WERI-Rb-1 (cell line): ENCODE measurements at regions not wholly inside any gene's neighbourhood (a gene's known extent, or its start where the extent isn't known, plus 50 kb on each side); places are given as distances from the start of the nearest gene placed in this dataset.

ENCODE experiments used
- DNase-seq: peaks from one replicate; pipeline ENCODE4 v3.0.0-alpha.2; 2020
- H3K27ac ChIP-seq: fragments of 250-450 bp; sonication (Bioruptor Pico); 2 replicates; pipeline ENCODE4 v1.5.1; 2020; ENCODE audit warnings: mild to moderate bottlenecking, moderate library complexity
- H3K27me3 ChIP-seq: fragments of 250-450 bp; sonication (Bioruptor Pico); 2 replicates; pipeline ENCODE4 v1.5.1; 2021; ENCODE audit warnings: mild to moderate bottlenecking, low read depth, moderate library complexity; ENCODE audit not compliant: insufficient read depth, severe bottlenecking
- H3K36me3 ChIP-seq: fragments of 250-450 bp; sonication (Bioruptor Pico); 2 replicates; pipeline ENCODE4 v1.5.1; 2020; ENCODE audit warnings: mild to moderate bottlenecking, moderate library complexity
- H3K4me3 ChIP-seq: 2 replicates; pipeline ENCODE4 v1.5.1; 2011; ENCODE audit warnings: low read depth, mild to moderate bottlenecking, control low read depth, low read length
- H3K9me3 ChIP-seq: fragments of 250-450 bp; sonication (Bioruptor Pico); 2 replicates; pipeline ENCODE4 v1.5.1; 2021; ENCODE audit warnings: mild to moderate bottlenecking, moderate library complexity; ENCODE audit not compliant: severe bottlenecking
- CTCF ChIP-seq: IDR thresholded peaks from 2 replicates; pipeline ENCODE4 v1.5.1; 2011; ENCODE audit warnings: low read depth, mild to moderate bottlenecking, control low read depth, inconsistent platforms, low read length

- H3K4me3 ChIP-seq = no peak overlapping the region
- H3K27ac ChIP-seq = no peak overlapping the region
- H3K36me3 ChIP-seq = no peaks in the 10 kb centered on the region
- H3K27me3 ChIP-seq = no peaks in the 10 kb centered on the region
- no peaks in the 10 kb centered on the region for H3K9me3 ChIP-seq
- DNase-seq = no peak
- no peak for TF ChIP-seq CTCF
These were observed 112.2 kb downstream of the DYRK2 start for GRCh38 chr12:67760586-67761275.

GRCh38 chr12:67761566-67761965 lies 113.0 kb downstream of the DYRK2 start:
- TF ChIP-seq CTCF = no peak
- Histone ChIP-seq H3K27me3 (no peaks in the 10 kb centered on the region), H3K36me3 (no peaks in the 10 kb centered on the region), H3K27ac (no peak overlapping the region), H3K4me3 (no peak overlapping the region), H3K9me3 (no peaks in the 10 kb centered on the region)
- no peak for DNase-seq

DNA sequence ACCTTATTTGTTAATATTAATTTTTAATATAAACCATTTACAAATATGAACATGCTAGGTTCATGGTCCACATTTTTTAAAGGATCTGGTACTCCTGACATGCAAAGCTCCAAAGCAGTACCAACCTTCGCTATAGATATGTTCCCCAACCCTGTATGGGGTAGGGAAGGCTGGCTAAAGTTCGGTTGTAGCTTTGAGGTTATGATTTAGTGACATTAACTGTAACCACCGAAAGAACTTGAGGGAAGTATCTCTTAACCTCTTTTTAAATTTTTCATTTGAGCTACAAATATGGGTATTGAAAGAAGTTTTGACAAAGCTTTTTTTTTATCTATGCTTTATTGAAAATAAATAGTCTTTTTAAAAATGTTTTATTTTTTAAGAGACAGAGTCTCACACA lies 115.5 kb downstream of the DYRK2 start:
- no peak for TF ChIP-seq CTCF
- Histone ChIP-seq H3K4me3 (no peak overlapping the region), H3K9me3 (no peaks in the 10 kb centered on the region)

DNA sequence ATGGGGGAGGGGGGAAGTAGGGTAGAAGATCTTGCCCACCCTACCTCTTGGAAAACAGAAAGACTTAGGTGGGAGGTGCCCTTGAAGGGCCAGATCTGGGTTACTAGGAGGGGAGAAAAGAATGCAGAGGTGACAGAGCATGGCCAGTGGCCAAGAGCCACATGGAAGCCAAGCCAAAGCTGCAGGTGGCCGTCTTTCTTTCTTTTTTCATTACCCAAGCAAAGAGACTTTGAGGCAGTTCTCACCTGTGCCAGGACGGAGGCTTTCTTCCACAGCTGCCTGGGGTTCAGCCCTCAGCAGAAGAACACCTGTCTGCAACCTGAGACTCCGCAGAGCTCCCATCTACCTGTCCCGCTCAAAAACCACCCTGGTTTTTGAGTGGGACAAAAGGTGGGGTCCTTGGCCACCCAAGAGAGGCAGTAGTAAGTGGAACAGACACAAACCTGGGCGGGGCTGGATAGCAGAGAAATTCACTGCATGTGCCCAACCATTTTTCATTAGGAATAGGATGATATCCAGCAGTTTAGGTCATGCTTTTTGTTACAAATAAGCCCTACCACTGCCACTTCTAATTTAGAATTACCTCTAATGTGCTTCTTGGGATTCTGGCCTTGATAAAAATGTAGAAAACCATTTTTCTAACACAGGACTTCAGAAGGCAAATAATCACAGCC lies 116.5 kb downstream of the DYRK2 start:
- Histone ChIP-seq H3K4me3 (no peak overlapping the region), H3K36me3 (no peaks in the 10 kb centered on the region), H3K9me3 (no peaks in the 10 kb centered on the region), H3K27ac (no peak overlapping the region), H3K27me3 (no peaks in the 10 kb centered on the region)
- TF ChIP-seq CTCF = no peak
- no peak for DNase-seq

More for the DNA sequence above, 115.5 kb downstream of the DYRK2 start:
- H3K36me3 ChIP-seq = no peaks in the 10 kb centered on the region
- no peaks in the 10 kb centered on the region for H3K27me3 ChIP-seq
- no peak for DNase-seq
- H3K27ac ChIP-seq = no peak overlapping the region

DNA sequence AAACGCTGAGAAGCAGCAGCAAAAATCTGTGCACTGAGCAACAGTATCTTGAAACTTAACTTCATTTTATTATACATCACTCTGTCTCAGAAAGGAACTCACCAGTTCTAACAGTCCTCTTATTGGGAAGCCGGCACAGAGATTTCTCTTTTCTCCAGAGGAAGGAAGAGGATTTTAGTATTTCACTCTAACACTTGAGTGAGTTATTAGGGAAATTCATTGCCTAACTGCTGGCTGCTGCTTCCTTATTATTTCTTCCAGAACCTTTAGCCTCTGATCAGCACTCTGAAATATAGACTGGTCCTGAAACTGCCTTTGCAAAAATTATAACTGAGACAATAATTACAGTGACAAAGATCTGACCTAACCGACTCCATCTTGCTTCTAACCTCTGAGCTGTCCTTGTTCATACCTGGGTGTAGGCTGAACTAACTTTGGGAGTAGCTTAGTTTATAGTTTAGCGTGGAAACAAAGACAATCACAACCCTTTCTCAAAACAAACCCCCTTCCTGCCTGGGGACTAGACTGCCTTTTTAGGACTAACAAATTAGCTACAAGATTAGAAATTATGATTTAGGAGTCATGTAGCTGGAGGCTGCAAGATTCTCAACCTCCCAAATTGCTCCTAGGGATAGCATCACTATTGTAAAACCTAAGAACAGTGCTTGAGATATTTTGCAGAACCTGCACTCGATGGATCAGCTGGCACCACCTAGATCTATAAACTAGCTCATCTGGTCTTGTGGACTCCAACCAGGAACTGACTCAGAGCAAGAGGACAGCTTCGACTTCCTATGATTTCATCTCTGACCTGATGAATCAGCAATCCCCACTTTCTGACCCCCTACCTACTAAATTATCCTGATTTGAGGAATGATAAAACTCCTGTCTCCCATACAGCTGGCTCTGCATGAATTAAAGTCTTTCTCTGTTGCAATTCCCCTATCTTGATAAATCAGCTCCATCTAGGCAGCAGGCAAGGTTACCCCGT lies 117.5 kb downstream of the DYRK2 start:
- no peaks in the 10 kb centered on the region for H3K27me3 ChIP-seq
- H3K27ac ChIP-seq = no peak overlapping the region
- H3K9me3 ChIP-seq = no peaks in the 10 kb centered on the region
- no peak overlapping the region for H3K4me3 ChIP-seq
- DNase-seq = no peak
- H3K36me3 ChIP-seq = no peaks in the 10 kb centered on the region
- TF ChIP-seq CTCF = no peak
